ENCODE measurements at regions not wholly inside any gene's neighbourhood (a gene's known extent, or its start where the extent isn't known, plus 50 kb on each side); places are given as distances from the start of the nearest gene placed in this dataset.

DNA sequence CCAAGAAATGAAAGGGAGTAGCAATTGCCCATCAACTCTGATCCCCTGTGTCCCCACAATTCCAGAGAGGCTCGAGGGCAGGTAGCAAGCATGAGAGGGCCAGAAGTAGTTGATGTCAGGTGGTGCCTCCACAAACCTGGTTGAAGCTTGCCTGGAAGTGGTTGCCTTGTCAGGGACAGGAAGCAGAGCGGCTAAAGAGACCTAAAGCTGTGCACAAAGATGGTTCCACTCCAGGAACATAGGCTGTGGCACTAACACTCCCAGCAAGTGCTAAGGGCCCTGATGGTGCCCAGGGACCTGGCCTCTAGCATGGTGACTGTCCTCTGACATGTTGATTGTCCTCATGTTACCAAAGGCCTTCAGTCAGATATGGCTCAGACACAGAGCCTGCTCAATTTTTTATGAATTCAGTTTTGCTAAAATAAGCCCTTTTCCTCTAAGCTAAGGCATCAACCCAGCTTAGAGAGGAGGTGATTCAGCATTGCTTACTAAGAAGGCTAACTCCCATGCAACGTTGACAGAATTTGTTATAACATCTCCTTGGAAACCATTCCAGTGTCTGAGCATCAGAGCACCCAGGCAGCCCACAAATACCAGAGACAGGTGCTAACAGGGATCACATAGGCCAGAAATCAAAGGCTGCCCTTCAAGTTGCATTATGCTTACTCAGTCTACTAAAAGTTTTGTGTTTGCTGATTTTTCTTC lies 196.3 kb upstream of the ARHGAP20 start:
- TF ChIP-seq ZNF274 (IDR thresholded peaks at IDR 0.05; ENCODE audit: low read depth, low read length): no peak
- no peak overlapping the region for H3K4me3 ChIP-seq (ENCODE audit: low read length)

DNA sequence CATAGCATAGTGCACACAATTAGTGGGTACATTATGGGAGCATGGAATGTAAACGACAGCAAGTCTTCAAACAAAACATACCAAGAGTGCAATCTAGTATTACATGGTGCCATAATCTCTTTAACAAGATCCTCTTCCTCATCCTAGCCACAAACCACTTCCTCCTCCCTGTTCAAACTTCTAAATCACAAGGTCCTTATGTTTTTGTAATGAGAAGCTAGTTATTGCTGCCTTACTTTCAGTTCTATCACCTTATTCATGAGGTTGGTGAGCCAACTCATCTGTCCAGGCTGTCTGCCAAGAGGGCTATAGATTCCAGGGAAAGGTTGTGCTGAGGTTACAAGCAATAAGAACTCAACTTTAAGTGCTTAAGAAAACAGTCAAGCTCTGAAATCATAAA lies 195.4 kb upstream of the ARHGAP20 start:
- no peak for TF ChIP-seq ZNF274 (IDR thresholded peaks at IDR 0.05; ENCODE audit: low read depth, low read length)
- no peak overlapping the region for H3K4me3 ChIP-seq (ENCODE audit: low read length)

DNA sequence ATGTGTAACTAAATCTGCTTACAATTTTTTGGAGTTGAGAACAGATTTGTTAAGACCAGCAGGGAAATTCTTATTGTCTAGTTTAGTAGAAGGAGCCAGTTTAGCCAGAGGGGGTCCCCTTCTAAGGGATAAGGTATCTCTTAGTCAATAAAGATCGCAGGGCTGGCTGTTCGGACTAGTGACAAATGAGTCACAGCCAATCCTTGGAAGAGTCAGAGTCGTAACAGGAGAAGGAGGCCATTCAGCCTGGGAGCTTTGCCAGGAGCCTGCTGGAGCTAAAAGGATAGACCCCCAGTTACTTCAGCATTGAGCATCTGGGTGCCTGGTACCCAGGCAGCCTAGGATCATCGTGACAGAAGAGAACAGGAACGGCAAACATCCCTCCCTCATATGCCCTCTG lies 191.6 kb upstream of the ARHGAP20 start:
- TF ChIP-seq ZNF274 (IDR thresholded peaks at IDR 0.05; ENCODE audit: low read depth, low read length): no peak
- H3K4me3 ChIP-seq (ENCODE audit: low read length): no peak overlapping the region

DNA sequence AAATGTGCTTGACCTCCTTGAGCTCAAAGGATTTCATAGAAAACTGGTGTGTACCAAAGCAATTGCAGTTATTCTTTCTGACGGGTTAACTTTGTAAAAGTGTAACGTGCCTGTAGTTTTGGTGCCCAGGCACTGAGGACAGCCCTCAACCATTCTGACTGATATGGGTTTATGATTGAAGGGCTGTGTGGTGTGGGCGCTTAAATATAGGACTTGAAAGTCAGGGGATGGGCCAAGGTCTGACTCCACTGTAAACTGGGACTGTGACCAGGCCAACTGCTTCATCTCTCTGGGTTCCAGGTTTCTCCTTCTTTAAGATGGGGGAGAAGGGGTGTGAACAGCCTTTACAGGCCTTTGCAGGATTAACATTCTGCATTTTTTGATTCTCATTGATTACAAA lies 191.1 kb upstream of the ARHGAP20 start:
- H3K4me3 ChIP-seq (ENCODE audit: low read length): no peak overlapping the region
- no peak for TF ChIP-seq ZNF274 (IDR thresholded peaks at IDR 0.05; ENCODE audit: low read depth, low read length)

DNA sequence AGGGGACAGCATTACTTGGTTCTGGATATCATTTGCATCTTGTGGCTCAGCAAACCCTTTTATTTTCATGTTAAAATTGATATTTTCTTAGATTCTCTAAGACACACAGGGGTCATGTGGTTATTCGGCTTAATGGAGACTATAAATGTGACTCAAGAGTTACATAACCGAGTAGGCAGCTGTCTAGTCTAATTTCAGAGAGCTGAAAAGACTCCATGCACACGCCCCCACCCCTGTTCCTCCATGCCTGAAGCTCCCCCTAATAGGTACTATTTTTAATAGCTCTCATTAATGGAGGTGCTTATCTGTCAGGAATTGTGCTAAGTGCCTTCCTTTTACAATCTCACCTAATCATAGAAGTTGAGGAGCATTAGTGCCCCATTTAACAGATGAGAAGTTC lies 189.2 kb upstream of the ARHGAP20 start:
- H3K4me3 ChIP-seq (ENCODE audit: low read length): no peak overlapping the region
- TF ChIP-seq ZNF274 (IDR thresholded peaks at IDR 0.05; ENCODE audit: low read depth, low read length): no peak

DNA sequence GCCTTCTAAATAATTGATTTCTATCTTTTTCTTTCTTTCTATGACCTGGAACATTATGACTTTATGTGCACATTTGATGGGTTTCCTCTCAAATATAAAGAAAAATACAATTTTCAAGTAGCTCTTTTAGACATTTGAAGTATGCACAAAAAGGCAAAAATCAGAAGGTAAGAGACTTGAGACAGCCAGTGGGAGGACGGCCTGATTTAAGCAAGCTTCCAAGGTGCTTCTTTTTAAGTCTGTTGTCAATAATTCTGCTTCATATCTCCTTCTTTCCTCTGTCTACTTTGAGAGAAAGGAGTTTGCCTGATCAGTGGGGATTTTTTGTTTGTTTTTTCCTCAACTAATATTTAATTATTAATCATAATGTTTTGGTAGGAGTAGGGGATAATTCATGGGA lies 188.2 kb upstream of the ARHGAP20 start:
- no peak overlapping the region for H3K4me3 ChIP-seq (ENCODE audit: low read length)
- TF ChIP-seq ZNF274 (IDR thresholded peaks at IDR 0.05; ENCODE audit: low read depth, low read length): no peak

DNA sequence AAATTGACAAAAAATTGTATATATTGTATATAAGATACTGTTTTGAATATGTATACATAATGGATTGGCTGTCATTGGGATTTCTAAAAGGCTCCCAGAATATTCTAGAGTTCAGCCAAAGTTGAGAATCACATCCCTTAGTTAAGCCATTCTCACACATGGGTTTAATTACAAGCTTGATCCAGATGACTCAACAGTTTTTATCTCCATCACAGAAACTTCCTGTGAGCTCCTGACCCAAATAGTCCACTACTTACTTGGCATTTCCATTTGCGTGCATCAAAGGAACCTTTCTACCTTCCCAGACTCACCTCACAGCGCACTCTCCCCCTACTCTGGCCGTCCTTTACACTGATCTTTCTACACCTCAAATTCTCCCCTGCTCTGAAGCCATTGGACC lies 184.8 kb upstream of the ARHGAP20 start:
- H3K4me3 ChIP-seq (ENCODE audit: low read length): no peak overlapping the region
- no peak for TF ChIP-seq ZNF274 (IDR thresholded peaks at IDR 0.05; ENCODE audit: low read depth, low read length)

DNA sequence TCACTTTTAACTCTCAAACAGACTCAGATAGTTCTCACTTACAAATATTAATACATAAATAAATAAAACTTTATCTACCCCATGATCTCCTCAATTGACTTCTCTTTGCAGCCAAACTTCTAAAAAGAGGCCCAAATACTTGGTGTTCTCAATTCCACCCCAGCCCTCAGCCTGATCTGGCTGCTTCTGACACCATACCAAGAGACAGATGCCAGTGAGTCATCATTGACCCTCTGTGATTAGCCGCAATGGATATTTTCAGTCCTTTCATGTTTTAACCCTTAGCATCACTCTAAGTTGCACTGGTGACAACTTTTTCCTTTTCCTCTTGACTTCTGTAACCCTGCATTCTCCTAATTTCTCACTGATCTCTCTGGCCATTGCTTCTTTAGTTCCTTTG lies 184.1 kb upstream of the ARHGAP20 start:
- TF ChIP-seq ZNF274 (IDR thresholded peaks at IDR 0.05; ENCODE audit: low read depth, low read length): no peak

DNA sequence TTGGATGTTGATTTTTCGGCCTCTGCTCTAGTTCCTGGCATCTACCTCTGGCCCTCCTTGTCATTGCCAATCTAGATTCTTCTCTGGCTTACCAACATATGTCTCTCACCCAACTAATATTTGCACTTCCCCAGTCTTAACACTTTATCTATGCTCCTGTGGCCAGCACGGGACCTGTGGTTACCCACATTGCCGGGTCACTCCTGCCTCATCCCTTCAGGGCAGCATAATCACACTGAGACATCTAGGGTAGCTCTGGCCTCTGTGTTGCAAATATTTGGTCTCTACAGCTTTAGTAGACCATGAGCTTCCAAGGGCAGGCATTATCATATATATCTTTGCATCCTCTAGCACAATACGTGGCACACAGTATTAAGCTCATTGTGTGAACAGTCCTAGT lies 182.0 kb upstream of the ARHGAP20 start:
- TF ChIP-seq ZNF274 (IDR thresholded peaks at IDR 0.05; ENCODE audit: low read depth, low read length): no peak
- no peak overlapping the region for H3K4me3 ChIP-seq (ENCODE audit: low read length)

More for the DNA sequence above, 184.1 kb upstream of the ARHGAP20 start:
- no peak overlapping the region for H3K4me3 ChIP-seq (ENCODE audit: low read length)

DNA sequence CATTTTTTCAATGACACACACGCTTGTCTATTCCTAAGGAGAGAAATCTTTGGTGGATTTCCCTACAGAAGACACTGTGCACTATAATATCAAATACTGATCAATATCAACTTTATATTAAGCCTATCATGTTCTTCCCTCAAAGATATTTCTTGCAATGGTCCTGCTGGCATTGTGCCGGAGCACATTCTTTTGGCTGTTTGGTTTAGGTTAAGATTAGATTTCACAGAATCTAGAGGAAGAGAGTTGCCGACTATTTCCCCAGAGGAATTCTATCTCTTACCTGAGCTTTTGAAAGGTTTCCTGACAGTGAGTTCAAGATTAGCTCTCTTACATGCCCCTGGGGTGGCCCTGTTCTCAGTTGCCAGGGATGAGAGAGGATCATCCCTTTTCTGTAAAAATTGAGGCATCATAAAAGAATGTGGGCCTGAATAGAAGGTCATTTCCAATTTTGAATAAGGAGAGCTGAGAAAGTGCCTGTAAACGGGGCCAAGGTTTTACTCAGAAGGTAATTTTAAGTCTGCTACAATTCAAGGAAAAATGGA lies 180.6 kb upstream of the ARHGAP20 start:
- no peak overlapping the region for H3K4me3 ChIP-seq (ENCODE audit: low read length)
- TF ChIP-seq ZNF274 (IDR thresholded peaks at IDR 0.05; ENCODE audit: low read depth, low read length): no peak

DNA sequence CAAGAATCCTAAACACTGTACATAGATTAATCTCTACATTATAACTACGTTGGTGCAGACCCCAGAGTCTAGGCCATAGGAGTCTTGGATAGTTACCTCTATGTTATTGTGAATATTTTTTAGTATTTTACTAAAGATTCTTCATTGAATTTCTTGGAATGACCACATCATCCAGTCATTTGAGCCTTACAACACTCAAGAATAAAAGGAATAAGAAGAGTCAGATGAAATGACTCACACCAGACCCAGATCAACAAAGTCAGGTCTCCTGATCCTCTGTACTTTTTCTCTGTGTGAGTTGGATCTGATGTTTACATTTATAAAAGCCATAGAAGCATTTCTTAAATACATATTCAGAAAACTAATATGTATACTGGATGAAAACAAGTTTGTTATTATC lies 179.2 kb upstream of the ARHGAP20 start:
- TF ChIP-seq ZNF274 (IDR thresholded peaks at IDR 0.05; ENCODE audit: low read depth, low read length): no peak
- no peak overlapping the region for H3K4me3 ChIP-seq (ENCODE audit: low read length)

DNA sequence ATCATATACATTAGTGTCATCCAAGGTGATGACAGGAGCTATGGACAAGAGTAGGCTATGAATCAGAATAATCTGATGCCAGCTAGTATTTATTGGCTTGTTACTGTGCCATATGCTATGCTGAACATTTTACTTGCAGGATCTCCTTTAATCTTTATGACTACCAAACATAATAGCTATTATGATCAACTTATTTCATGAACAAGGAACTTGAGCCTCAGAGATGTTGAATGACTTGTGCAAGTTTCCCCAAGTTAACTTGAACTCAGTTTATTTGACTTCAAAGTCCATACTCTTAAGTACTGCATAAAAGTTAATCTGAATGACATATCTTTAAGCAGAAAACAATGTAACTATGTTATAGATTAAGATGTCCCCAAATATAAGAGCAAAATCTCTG lies 178.8 kb upstream of the ARHGAP20 start:
- TF ChIP-seq ZNF274 (IDR thresholded peaks at IDR 0.05; ENCODE audit: low read depth, low read length): no peak
- H3K4me3 ChIP-seq (ENCODE audit: low read length): no peak overlapping the region

DNA sequence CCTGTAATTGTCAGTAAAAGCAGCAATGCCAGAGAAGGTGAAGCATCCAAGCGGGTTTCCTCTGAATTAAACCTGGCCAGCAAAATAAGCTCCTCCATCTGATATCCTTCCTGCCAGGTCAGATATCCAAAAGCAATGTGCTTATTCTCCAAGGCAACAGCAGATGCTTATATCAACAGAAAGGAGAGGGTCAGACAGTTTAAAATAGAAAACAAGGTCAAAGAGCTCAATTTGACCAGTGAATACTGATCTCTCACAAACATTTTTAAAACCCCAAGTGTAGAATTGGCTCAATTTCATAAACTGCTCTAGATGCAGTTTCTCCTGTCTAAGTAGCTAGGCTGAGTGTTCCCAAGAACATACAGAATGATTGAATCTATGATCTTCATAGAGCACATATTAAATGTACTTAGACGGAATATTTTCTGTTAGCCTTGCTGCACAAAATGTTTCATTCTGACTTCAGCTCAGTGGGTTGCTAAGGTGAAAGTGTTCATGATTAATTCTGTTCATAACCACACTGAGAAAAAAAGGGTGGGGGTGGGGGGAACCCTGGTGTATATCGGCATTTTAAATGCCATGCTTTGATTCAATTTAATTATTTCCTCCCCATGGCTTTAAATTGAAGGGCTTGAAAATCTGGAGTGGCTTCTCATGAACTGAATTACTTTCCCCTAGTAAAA lies 174.2 kb upstream of the ARHGAP20 start:
- TF ChIP-seq ZNF274 (IDR thresholded peaks at IDR 0.05; ENCODE audit: low read depth, low read length): no peak
- H3K4me3 ChIP-seq (ENCODE audit: low read length): no peak overlapping the region

DNA sequence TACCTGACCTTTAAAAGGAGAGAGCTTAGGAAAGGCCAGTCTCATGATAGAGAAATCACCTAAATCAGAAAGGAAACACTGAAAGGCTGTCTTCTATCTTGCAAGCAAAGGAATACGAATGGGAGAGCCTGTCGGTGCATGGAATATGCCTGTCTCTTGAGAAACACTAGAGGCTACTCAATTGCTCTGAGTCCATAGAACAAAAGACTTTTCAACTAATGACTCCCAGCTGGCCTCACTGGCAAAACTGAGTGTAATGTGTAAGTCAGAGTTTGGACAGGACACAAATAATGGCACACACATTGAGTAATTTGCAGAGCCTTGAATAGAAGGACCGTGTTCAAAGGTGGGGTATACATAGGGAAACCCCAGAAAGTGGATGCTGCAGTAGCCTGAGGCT lies 171.0 kb upstream of the ARHGAP20 start:
- no peak for TF ChIP-seq ZNF274 (IDR thresholded peaks at IDR 0.05; ENCODE audit: low read depth, low read length)
- H3K4me3 ChIP-seq (ENCODE audit: low read length): no peak overlapping the region

DNA sequence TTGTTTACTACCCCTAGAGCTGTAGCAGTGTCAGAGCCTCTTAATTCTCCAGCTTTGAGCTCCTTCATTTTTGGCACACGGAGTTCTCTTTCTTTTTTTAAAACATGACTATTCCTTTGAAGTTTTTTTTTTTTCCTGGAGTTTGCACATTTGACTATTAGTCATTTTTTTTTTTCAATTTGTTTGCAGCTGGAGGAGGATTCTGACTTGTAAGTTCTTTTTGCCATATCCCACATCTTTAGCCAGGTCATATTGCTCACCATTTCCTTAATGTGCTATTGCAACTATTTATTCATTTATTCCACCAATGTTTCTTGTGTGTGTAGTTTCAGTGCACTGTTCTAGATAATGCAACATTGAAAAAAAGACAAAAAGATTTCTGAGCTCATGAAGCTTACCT lies 166.3 kb upstream of the ARHGAP20 start:
- TF ChIP-seq ZNF274 (IDR thresholded peaks at IDR 0.05; ENCODE audit: low read depth, low read length): no peak
- H3K4me3 ChIP-seq (ENCODE audit: low read length): no peak overlapping the region
